Left kidney (tissue), 1 donor: ENCODE measurements at regions not wholly inside any gene's neighbourhood (a gene's known extent, or its start where the extent isn't known, plus 50 kb on each side); places are given as distances from the start of the nearest gene placed in this dataset.
"Not testable (repeated sequence)": the region's sequence is repeated elsewhere in the genome, so short reads cannot be mapped to it uniquely, and the experiment has no call there.

Experiments used
- DNase-seq: peaks from one replicate; pipeline ENCODE4 v3.0.0-alpha.2; 2013

DNA sequence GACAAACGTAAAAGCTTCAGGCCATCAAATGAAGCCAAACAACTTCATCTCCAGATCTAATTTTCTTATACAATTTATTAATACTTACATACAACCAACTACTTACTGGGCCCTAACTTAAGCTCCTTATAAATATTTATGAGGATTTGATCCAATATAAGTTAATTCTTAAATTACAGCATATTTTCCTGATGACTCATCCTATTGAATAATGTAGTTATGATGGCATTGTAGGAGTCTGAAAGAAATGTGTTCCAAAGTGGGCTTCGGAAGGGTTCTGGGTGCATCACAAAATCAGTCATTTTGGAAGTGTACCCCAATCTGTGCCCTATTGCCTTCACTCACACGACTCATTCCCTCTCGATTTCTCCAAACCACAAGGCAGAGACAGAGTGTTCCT, 455.1 kb upstream of the CTSO start:
- no peak for DNase-seq

DNA sequence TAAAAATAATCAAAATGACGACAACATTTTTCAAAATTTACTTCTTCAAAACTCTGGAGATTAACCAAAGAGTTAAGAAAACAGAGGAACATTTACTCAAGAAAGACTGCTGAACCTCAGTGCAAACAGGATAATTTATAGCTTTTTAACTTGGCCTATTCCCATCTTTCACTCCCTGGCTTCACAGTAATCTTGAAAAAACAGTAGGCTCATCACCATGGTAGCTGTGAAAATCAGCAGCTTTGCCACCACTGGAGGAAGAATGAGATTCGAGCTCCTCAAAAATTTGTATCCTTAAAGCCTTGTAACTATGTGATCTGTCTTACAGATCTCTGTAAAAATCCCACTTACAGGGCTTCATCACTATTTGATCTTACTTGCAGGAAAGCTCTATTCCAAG, 447.7 kb upstream of the CTSO start:
- DNase-seq = no peak

DNA sequence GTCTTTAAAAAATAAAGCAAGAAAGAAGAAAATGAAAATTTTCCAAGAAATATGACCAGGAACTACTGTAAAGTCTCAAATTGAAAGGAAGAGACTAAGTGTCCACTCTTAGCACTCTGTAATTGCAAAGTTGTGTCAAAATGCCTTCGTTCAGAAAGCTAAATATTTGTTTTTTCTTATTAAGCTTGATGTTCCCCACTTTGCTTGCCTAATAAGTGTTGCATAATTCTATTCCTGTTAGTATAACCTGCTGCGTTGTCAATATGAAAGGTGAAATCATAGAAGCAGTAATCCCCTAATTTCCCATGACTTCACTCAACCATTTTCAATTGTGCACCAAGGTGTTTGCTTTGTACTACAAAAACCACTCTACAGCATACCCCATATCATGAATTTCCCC, 442.9 kb upstream of the CTSO start:
- no peak for DNase-seq

DNA sequence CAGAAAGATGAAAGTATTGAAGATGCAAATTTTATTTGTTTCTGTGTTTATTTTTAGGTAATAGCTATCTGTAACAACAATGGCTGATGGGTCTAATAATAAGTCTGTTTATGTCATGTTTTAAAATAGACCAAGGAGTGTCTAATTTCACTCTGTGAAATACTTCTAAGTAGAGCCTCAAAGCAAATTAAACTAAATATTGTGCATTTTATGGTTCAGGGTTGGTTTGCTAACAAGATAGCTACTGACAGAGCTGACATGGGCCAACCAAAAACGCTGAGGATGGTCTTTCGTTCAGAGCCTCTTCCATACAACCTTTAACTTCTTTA, 437.6 kb upstream of the CTSO start:
- no peak for DNase-seq

DNA sequence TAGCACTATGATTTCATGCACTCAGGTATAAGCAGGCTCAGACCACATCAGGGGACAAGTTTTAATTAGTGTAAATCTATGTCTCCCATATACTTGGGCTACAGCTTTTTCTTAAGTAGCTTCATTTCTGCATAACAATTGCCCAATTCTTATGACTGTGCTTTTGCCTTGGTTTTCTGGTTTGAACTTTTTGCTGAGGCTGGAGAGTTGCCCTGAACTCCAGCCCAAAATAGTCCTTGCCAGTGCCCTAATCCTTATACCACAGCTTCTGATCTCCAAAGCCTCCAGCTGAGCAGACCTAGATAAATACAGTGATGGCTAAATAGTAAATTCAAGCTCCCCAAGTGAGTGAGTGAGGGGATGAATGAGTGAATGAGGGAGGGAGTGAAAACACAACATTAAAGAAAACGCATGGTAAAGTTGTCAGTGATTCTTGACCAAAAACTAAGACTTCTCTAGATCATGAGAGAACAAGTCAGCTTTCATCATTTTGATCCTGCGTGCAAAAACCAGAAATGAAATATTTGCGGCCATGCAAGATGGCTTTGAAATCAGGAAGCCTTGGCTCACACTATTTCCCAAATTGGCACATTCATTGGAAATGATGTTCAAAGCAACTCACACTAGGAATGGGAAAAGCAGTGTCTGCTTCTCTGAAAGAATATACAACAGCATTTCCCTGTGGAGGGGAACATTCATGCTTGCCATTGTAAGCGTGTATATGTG, 437.1 kb upstream of the CTSO start:
- no peak for DNase-seq

DNA sequence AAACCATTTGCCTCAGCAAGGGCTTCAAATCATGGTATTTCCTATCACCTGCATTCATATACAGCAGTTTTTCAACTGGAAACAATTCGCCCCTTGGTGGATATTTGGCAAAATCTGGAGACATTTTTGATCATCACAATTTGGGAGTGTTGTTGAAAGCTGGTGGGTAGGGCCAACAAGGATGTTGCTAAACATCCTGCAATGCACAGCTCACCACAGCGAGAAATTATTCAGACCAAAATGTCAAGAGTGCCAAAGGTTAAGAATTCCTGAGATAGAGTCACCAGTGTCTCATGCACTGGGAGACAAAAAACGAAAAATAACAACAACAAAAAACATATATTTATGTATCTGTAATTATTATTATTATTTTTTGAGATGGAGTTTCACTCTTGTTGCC, 435.2 kb upstream of the CTSO start:
- DNase-seq = no peak

DNA sequence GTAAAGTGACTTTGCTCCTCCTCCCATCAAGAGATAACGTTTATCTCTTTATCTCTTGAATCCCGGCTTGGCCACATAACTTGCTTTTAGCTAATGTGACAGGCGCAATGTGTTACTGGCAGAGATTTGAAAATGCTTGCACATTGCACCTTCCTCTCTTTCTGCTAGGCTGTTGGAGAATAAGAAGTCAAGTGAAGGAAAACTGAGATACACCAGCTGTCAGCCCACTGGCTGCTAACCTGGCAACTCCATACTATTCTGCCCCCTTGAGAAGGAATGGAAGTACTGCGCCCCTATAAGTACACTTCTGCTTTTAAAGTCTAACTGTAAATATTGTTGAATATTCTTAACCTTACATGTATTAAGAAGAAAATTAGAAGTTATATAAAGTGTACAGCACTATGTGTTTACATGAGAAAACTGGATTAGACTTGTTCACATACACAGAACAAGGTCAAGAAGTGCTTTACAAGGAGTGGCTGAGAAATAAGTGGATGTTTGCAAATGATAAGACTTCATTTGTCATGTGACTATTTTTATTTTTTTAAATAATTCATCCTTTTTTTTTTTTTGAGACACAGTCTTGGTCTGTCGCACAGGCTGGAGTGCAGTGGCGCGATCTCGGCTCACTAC, 424.5 kb upstream of the CTSO start:
- peak; percentile 50 for DNase-seq

DNA sequence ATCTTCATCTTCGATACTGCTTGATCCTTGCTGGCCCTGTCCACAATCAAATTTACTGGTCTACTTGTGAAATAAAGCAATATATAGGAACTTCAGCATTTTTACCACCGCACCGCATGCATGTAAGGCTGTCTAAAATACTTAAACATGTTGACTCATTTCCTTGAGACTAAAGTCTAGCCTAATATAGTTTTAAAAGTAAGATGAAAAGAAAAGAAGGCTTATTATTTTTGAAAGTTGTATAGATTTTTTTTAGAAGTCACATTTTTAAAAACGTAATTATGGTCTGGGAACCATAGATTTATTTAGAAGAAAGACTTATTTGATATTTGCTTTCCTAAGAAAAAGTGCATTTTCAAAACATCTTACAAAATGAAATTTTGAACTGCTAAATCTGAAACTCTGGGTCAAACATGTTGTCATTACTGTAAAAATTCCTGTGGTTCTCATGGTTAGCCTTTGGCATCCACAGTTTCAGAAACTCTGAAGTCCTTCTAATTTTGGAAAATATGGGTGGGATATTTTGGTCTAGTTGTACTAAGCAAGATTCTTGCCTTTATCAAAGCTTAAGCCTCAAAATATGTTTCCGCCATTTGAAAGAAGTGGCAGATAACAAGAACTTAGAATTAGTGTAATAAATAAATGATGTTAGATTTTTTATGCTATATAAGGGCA, 423.5 kb upstream of the CTSO start:
- no peak for DNase-seq

DNA sequence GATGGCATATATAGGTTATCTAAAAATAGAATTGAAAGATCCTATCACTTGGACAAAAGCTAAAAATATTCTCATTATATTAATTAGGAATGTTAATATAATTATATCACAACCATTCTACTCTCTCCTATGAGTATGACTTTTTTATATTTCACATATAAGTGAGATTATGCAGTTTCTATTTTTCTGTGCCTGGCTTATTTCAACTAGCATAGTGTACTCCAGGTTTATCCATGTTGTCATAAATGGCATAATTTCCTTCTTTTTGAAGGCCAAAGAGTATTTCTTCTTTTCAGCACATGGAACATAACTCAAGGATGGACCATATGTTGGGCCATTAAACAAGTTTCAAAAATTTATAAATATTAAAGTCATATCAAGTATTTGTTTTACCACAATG, 421.2 kb upstream of the CTSO start:
- DNase-seq = no peak

DNA sequence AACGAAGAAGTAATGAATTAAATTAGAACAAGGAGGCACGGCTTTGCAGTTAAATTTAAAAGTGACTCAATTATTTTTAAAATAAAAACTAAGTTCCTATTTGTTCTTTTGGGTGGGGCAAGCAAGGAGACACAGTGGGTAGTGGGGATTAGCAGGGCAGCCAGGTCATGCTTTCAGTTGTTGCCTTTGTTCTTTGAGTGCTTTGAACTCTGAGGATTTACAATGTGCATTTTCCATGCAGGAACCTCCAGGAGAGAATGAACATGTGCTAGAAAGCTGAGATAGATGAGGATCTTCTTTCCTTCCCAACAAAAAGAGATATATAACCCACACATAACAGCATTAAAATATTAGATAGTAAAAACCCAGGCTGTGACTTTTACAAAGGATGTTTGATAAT, 420.4 kb upstream of the CTSO start:
- peak; percentile 8 for DNase-seq

DNA sequence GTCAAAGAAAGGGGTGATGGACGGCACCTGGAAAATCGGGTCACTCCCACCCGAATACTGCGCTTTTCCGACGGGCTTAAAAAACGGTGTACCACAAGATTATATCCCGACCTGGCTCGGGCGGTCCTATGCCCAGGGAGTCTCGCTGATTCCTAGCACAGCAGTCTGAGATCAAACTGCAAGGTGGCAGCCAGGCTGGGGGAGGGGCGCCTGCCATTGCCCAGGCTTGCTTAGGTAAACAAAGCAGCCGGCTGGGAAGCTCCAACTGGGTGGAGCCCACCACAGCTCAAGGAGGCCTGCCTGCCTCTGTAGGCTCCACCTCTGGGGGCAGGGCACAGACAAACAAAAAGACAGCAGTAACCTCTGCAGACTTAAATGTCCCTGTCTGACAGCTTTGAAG, 413.8 kb upstream of the CTSO start:
- not testable (repeated sequence) for DNase-seq

DNA sequence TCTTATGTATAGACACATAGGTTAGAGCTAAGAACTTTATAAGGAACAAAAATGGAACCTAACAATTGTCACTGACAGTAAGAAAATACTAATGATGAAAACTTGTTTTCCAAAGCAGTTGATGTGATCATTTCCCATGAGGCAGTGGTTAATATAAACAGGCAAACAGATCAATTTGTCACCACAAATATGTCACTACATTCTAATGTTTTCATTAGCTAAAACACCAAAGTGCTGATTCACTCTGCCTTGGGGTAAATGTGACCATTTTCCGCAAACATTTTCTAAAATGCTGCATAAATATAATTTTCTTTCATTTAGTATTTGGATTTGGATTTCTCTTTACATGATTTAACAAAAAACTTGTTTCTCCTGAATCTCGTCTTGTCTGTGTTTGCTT, 408.9 kb upstream of the CTSO start:
- DNase-seq = no peak

DNA sequence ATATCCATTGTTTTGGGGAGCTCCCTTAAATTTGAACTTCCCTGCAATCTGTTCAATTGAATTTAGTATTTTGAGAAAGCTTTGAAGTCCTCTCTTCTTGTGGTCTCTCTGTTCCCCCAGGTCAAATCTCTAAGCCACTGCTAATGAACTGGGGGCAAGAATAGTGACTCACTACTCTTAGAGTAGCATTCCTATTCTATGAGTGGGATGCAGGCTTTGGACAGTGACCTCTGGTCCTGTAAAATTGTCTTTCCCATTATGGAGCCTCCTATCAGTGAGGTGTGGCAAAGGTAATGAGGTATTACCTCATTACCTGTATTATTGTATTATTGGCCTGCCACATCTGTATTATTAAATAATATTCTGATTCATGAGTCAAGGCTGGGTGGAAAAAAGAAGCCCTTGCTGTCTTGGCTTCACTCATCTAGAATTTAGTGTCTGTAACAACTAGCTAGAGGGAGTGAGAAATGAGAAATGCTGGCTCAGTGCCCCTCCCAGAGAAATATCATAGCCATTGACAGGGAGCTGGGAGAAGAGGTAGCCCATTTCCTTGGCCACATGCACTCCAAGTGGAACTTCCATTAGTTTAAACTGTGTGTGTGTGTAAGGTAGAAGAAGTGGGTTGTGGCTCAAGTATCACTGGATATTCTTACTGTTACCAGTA, 393.9 kb upstream of the CTSO start:
- no peak for DNase-seq

DNA sequence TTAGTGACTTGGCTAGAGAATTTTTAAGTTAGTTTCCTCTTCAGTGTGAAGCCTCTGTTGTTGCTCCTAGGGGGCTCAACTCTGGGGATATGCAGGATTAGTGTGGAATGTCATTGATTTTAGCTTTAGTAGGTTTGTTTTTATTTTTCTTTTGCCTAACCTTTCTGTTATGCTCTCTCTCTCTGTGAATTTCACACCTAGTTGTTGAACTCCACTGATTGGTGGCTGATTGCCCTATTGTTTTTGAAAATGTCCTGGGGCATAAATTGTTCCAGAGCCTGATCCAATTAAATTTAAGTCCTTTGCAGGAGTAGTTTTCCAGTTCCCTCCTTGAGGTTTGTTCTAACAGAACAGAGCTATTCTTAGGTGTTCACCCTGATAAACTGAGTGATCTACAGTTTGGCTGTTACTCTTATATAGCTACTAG, 393.3 kb upstream of the CTSO start:
- no peak for DNase-seq

DNA sequence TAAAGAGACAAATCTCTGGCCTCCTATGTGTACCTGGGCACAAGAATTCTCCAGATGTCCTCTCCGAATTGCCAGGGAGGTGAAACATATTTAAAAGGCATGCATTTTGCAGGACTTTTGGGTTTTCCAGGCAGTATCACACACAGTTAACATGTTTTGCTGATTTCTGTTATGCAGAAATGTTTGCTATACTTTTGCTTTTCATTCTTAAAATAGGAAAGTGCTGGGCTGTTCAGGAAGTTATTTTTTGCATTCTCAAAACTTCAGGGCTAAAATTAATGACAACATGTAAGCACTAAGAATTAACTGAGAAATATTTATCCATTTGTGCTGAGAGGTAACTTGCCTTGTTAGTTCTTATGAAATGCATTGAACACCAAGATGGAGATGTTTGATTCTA, 390.7 kb upstream of the CTSO start:
- no peak for DNase-seq

DNA sequence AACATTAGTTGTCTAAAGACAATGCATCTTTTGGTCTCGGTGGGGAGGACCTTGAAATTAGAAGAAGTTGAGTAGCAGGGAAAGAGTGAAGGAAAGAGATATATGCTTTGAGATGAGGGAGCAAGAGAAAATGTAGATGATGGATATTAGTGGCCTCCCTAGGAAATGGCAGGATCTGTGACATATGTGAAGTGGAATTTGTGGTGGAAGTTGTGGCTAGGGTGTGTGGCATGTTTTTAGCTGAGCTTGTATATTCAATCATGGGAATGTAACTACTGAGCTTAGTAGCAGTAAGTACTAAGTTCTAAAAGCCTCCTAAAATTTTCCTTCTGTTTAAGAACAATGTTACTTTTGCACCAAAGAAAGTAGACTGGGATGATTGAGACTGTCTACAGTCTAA, 382.8 kb upstream of the CTSO start:
- DNase-seq = no peak

DNA sequence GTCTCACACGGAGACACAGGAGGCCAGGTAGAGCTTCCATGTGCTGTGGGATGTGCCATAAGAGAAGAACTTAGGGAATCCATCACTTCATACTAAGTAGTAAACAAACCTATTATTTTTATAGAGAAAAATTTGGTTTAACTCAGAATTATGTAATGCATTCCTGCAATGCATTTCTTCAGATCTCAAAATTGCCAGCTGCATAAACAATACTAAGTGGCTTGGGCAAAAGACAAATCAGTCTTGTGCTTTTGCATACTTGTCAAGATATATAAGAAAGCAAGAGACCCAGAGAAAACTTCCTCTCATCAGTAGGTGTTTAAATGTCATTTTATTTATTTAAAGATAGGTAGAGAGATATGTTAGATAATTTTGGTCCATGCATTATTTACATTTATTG, 382.1 kb upstream of the CTSO start:
- DNase-seq = no peak

DNA sequence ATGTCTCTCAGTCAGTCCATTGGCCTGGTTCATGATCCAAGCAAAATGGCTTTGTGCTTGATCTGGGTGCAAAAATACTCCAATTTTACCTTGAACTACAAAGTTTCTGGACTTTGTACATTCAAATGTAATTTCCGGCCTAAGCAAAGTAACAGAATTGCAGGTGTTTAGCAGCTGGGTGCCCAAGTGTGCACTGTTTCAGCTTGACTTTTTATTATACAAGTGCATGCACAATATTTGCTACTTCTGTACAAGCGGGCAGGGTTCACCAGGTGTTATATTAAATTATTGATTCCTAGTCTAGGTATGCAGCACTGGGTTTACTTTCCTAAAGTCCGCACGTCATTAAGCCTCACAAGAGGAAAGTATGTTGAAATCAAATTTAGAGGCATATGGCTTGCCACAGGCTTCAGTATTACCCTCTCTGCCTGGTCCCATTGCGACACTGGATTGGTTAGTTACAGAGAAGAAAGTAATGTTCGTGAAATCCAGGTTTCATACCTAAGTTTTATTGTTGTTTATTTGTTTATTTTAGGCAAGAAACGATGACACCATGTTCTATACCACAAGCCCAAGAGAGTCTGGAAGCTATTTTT, 376.9 kb upstream of the CTSO start:
- no peak for DNase-seq

DNA sequence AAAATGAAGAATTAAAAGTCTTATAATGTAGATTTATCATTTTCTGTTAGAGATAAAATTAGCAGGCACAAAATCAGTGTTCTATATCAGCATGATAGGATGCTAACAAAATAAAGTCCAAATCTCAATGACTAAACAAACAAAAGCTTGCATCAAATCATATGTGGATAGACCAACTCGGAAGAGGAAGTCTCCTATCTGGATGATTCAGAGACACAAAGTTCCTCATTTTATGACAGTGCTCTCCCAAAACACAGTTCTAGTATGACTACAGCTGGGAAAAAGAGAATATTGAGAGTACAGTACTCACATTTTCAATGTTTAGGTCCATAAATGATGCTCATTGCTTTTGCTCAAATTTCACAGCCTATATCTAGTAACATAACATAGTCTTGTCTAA, 376.1 kb upstream of the CTSO start:
- DNase-seq = no peak

DNA sequence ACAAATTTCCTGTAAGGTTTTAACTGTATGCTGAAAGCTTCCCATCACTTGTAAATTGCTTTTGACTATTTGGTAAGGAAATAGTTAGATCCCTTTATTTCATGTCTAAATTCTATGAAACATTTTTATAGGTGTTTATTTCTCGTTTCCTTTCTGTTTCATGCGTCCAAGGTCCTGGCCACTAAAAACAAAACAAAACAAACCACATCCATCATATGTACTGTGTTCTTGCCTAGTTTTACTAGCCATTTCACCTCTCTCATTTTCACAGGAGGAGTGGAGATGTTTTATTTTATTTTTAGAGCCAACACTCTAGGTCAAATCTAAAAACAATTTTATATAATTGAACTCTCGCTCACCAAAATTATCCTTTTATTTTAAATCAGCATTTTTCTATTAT, 375.2 kb upstream of the CTSO start:
- no peak for DNase-seq

DNA sequence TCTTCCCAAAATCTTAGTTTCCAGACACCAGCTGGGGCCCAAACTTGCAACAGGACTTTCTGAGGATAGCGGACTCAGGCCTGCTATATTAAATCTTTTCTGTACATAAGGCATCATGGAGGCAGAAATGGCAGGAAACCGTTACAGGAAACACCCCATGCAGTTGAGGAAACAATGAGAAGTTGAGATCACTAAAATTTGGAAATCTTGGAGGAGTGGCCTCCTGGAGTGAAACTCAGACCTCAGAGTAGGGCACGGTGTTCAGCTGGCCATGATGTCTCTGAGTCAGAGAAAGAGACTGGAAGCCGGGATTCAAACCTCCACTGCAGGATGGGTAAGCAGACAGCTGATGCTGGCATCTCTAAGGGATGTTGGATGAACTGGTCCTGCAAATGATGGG, 372.6 kb upstream of the CTSO start:
- no peak for DNase-seq

DNA sequence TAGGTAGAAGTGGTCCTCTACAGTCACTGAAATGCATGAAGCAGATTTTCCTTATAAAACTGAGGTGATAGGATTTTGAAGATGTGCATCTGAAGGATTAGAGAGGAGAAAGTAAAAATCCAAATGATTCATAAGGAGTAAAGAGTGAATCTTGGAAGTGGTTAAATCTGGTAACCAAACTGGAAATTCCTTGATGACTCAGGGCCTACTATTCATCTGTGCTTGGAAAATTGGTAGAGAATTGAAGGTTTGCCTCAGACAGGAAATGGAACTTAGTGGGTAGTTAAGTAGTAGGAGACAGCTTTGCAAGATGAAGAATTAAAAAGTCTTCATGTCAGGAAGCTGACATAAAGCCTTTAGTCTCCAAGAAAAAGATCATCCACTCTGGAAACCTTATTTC, 368.9 kb upstream of the CTSO start:
- DNase-seq = no peak

DNA sequence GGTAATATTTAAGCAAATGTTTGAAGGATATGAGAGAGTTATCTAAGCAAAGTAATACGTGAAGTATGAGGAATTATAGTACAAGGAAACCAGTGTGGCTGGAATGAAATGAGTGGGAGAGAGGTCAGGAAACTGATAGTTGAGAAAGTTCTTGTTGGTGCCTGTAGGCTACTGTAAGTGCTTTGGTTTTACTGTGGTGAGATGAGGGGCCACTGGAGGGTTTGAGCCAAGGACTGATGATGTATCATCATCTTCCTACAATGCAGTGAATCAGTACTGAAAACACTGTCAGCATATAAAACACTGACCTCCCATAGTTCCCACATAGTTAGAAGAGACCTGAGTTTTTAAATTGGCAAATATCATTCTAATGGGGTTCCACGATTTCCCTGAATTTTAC, 367.5 kb upstream of the CTSO start:
- DNase-seq = no peak
